Body of pancreas (tissue), 4 donors: ENCODE measurements at regions not wholly inside any gene's neighbourhood (a gene's known extent, or its start where the extent isn't known, plus 50 kb on each side); places are given as distances from the start of the nearest gene placed in this dataset.

Experiments used
- CTCF ChIP-seq, 7 experiments: fragments of 450-650 bp in 4 of 7; fragments of 200-600 bp in 3 of 7; sonication (generic) in 3 of 7; IDR thresholded peaks; one replicate each; pipeline ENCODE4 v1.5.1; 2016 to 2019; ENCODE audit warnings: antibody characterized with exemption in 7 of 7
- POLR2A ChIP-seq, 3 donors: fragments of 450-650 bp; IDR thresholded peaks; one replicate each; pipeline ENCODE4 v1.6.1; 2016; ENCODE audit warnings: antibody characterized with exemption in 3 of 3, mild to moderate bottlenecking in 2 of 3

GRCh38 chr1:216833509-216833908 is 110.3 kb upstream of the ESRRG start:
- no peak for TF ChIP-seq CTCF (IDR thresholded peaks at IDR 0.05)
- TF ChIP-seq POLR2A (IDR thresholded peaks at IDR 0.05) = no peak
